ENCODE measurements at regions not wholly inside any gene's neighbourhood (a gene's known extent, or its start where the extent isn't known, plus 50 kb on each side); places are given as distances from the start of the nearest gene placed in this dataset.

DNA sequence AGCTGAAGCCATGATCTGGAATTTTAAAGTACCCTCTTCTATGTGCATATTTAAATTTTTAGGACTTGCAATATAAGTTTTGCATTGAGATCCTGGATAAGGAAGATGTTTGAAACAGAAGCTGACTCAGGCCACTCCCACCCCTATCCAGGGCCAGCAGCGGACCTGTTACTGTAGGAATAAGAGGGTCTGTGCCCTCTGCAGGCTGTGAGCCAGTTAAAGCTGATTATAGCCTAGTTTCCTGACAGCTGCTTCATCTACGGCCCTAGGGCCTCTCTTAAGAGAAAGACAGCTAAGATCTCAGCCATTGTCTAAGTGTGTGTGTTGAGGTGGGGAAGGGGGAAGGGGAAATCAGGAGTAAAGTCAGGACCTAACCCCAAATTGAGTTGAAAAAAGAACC, 234.0 kb downstream of the HAUS1 start:
- Histone ChIP-seq H3K4me1 (replicated peaks in 1 of 4; ENCODE audit: control insufficient read depth in 3 of 4, insufficient read depth in 4 of 4, low read length in 3 of 4) (peaks cover 5 to 24% (median 12%) of the 10 kb centered on the region in 4 experiments), H2BK20ac (ENCODE audit: low read length) (no peak overlapping the region), H3K18ac (ENCODE audit: extremely low read depth, low read length) (peak overlapping the region; percentile 24; the same call in 1 of the 2 replicates), H4K91ac (replicated peaks; ENCODE audit: insufficient read length, low read length) (no peak overlapping the region), H3K4ac (replicated peaks; ENCODE audit: insufficient read length, low read depth, low read length) (no peak overlapping the region), H2AFZ (ENCODE audit: low read length) (no peak overlapping the region), H2AK5ac (ENCODE audit: low read depth, low read length) (no peak overlapping the region), H2BK5ac (ENCODE audit: low read depth, low read length) (no peak overlapping the region), H3K56ac (replicated peaks; ENCODE audit: insufficient read length, low read depth, low read length) (no peak overlapping the region), H3K9me3 (ENCODE audit: insufficient read depth in 2 of 2, low read depth in 1 of 2, low read length in 1 of 2) (no peaks in the 10 kb centered on the region), H3K9ac (replicated peaks in 1 of 4; ENCODE audit: extremely low read depth in 1 of 4, low read depth in 3 of 4, low read length in 3 of 4) (no peak overlapping the region), H3K14ac (ENCODE audit: insufficient read length) (no peak overlapping the region), H3K23me2 (ENCODE audit: low read depth, low read length) (peaks cover 13% of the 10 kb centered on the region), H2BK15ac (ENCODE audit: low read length) (no peak overlapping the region), H3K36me3 (ENCODE audit: control insufficient read depth in 2 of 4, insufficient read depth in 4 of 4, low read length in 3 of 4) (no peaks in the 10 kb centered on the region), H3K4me3 (ENCODE audit: extremely low read depth in 1 of 4, insufficient read depth in 2 of 4, low read depth in 3 of 4, low read length in 4 of 4) (no peak overlapping the region), H3K27me3 (replicated peaks in 1 of 4; ENCODE audit: control insufficient read depth in 3 of 4, extremely low read depth in 1 of 4, insufficient read depth in 3 of 4, low read length in 3 of 4) (peaks cover 0 to 11% (median 5%) of the 10 kb centered on the region in 4 experiments; a peak in 5 of 7 replicates), H4K20me1 (replicated peaks in 1 of 2; ENCODE audit: control insufficient read depth in 1 of 2, insufficient read depth in 2 of 2, low read length in 2 of 2) (no peaks in the 10 kb centered on the region), H3K23ac (ENCODE audit: insufficient read length) (no peak overlapping the region), H3K27ac (ENCODE audit: low read depth, low read length) (no peak overlapping the region), H3K79me1 (ENCODE audit: low read depth, low read length) (peaks cover 3% of the 10 kb centered on the region; the same call in 1 of the 2 replicates), H2BK12ac (ENCODE audit: low read depth, low read length) (no peak overlapping the region), H4K8ac (ENCODE audit: extremely low read depth, insufficient read depth, low read length) (no peak overlapping the region), H2BK120ac (replicated peaks; ENCODE audit: low read depth, low read length) (no peak overlapping the region), H4K5ac (ENCODE audit: insufficient read length, low read depth, low read length) (no peak overlapping the region), H3K79me2 (ENCODE audit: control insufficient read depth in 1 of 2, insufficient read depth in 2 of 2, low read length in 2 of 2) (peaks cover 0 to 37% of the 10 kb centered on the region in 2 experiments; a peak in 3 of 4 replicates), H3K4me2 (ENCODE audit: insufficient read depth in 1 of 2, low read depth in 2 of 2, low read length in 2 of 2) (0 out of 4 replicates have a peak overlapping the region, but pooled peaks of 1 of the 2 experiments have one; percentile 17)
- no peak for DNase-seq (ENCODE audit: low read depth in 1 of 2, low spot score in 2 of 2)
- TF ChIP-seq CHD2 (IDR thresholded peaks at IDR 0.05; ENCODE audit: low read length): no peak
- no peak for TF ChIP-seq GABPA (IDR thresholded peaks at IDR 0.05; ENCODE audit: borderline replicate concordance, insufficient read depth, low read length)
- peak in 1 of 2 experiments; percentile 21; a peak in 1 of 4 replicates for TF ChIP-seq RAD21 (IDR thresholded peaks at IDR 0.05 in 1 of 2, conservative IDR thresholded peaks at IDR 0.05 in 1 of 2; ENCODE audit: low read depth in 2 of 2, low read length in 2 of 2)
- ChIA-PET CTCF (ENCODE audit: partially characterized antibody) (interaction anchor here (0.6 to 19.4 kb wide), 15 partner anchors 11 to 189 kb away, joined by 3 to 196 read pairs (median 3); no protein-coding TSS in a partner anchor), POLR2A (ENCODE audit: partially characterized antibody) (interaction anchor here (0.8 to 1.5 kb wide), 5 partner anchors 8 to 128 kb away, joined by 3 to 5 read pairs (median 3); no protein-coding TSS in a partner anchor)
- WGBS, 2 experiments (ENCODE audit: extremely low coverage in 1 of 2, insufficient coverage in 1 of 2, insufficient read length in 1 of 2, insufficient replicate concordance in 2 of 2, low coverage in 1 of 2, low lambda C conversion rate in 2 of 2, missing lambda C conversion rate in 1 of 2): 55% methylated on average over 2 of the region's 2 CpGs; no CpG with 5 or more reads in 1 of the 2 experiments
- peak; percentile 66 for FAIRE-seq

Data from H1 (cell line).